Neural crest cell (in vitro differentiated cells): ENCODE measurements at regions not wholly inside any gene's neighbourhood (a gene's known extent, or its start where the extent isn't known, plus 50 kb on each side); places are given as distances from the start of the nearest gene placed in this dataset.

ENCODE experiments used
- DNase-seq: peaks from one replicate; pipeline ENCODE4 v3.0.0; 2021; ENCODE audit warnings: low read depth, mixed read lengths, low spot score
- H3K27ac Mint-ChIP-seq: one replicate; pipeline ENCODE4 v1.8.0; 2021; ENCODE audit warnings: mild to moderate bottlenecking, mixed read lengths; ENCODE audit not compliant: unreplicated experiment
- H3K27me3 Mint-ChIP-seq: 2 replicates; pipeline ENCODE4 v1.8.0; 2021; ENCODE audit warnings: low read depth, mild to moderate bottlenecking, mixed read lengths
- H3K36me3 Mint-ChIP-seq: 2 replicates; pipeline ENCODE4 v1.8.0; 2021; ENCODE audit warnings: low read depth, mild to moderate bottlenecking, mixed read lengths
- H3K4me1 Mint-ChIP-seq: 2 replicates; pipeline ENCODE4 v1.8.0; 2021; ENCODE audit warnings: mixed read lengths
- H3K4me3 Mint-ChIP-seq: one replicate; pipeline ENCODE4 v1.8.0; 2021; ENCODE audit warnings: mild to moderate bottlenecking, mixed read lengths
- H3K9me3 Mint-ChIP-seq: 2 replicates; pipeline ENCODE4 v1.8.0; 2021; ENCODE audit warnings: mixed read lengths
- TF ChIP-seq, protein P1 (sequence below): fragments of 200-600 bp; sonication (generic); conservative IDR thresholded peaks from 2 replicates; pipeline ENCODE4 v1.5.0; 2021; ENCODE audit warnings: antibody characterized with exemption, mild to moderate bottlenecking

DNA sequence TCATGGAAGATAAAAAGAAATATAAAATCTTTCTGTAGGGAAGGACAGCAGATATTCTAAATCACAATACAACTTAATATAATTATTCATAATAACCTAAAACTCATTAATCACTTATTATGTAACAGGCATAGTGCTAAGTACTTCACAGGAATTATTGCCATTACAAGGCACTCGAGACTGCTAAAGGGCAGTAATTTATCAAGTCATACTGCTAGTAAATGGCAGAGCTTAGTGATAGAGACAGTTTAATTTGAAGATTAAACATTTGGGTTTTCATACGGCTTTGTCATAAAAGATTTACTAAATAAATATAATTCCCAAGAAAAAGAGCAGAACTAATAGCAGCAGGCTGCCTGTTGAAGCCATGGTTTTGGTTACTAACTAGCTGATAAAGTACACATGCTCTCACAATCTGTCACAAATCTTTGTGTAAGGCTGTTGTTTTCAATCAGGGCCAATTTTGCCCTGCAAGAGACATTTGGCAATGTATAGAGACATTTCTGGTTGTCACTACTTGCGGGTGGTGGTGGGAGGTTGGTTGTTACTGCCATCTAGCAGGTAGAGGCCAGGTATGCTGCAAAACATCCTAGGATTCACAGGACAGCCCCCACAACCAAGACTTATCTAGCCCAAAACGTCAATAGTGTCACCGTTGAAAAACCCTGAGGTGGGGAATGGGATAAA is 233.3 kb upstream of the CACNA2D1 start:
- Mint-ChIP-seq H3K4me1 (no peaks in the 10 kb centered on the region), H3K9me3 (no peaks in the 10 kb centered on the region), H3K27ac (no peak overlapping the region), H3K36me3 (no peaks in the 10 kb centered on the region), H3K4me3 (no peak overlapping the region), H3K27me3 (no peaks in the 10 kb centered on the region)
- TF ChIP-seq, protein P1, sequence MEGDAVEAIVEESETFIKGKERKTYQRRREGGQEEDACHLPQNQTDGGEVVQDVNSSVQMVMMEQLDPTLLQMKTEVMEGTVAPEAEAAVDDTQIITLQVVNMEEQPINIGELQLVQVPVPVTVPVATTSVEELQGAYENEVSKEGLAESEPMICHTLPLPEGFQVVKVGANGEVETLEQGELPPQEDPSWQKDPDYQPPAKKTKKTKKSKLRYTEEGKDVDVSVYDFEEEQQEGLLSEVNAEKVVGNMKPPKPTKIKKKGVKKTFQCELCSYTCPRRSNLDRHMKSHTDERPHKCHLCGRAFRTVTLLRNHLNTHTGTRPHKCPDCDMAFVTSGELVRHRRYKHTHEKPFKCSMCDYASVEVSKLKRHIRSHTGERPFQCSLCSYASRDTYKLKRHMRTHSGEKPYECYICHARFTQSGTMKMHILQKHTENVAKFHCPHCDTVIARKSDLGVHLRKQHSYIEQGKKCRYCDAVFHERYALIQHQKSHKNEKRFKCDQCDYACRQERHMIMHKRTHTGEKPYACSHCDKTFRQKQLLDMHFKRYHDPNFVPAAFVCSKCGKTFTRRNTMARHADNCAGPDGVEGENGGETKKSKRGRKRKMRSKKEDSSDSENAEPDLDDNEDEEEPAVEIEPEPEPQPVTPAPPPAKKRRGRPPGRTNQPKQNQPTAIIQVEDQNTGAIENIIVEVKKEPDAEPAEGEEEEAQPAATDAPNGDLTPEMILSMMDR: no peak
- no peak for DNase-seq

DNA sequence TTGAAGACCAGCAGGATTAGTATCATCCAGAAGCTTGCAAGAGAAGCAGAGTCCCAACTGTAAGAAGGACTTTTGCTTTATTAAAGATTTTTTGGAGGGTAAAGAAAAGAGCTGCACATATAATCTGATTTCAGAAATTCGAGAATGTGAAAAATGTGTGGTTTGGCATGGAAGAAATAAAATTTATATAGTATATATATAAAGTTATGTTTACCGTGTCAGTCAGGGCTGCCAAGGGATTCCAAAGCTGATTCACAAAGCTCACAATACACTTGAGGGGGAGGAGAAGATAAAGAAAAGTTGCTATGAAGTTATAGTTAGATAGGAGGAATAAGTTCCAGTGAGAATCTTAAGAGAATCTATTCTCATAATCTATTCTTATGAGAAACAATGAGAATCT is 231.8 kb upstream of the CACNA2D1 start:
- DNase-seq: no peak
- H3K4me3 Mint-ChIP-seq: no peak overlapping the region
- H3K27ac Mint-ChIP-seq: no peak overlapping the region
- no peaks in the 10 kb centered on the region for H3K36me3 Mint-ChIP-seq
- H3K9me3 Mint-ChIP-seq: no peaks in the 10 kb centered on the region
- H3K27me3 Mint-ChIP-seq: no peaks in the 10 kb centered on the region
- H3K4me1 Mint-ChIP-seq: no peaks in the 10 kb centered on the region
- TF ChIP-seq, protein P1: no peak

DNA sequence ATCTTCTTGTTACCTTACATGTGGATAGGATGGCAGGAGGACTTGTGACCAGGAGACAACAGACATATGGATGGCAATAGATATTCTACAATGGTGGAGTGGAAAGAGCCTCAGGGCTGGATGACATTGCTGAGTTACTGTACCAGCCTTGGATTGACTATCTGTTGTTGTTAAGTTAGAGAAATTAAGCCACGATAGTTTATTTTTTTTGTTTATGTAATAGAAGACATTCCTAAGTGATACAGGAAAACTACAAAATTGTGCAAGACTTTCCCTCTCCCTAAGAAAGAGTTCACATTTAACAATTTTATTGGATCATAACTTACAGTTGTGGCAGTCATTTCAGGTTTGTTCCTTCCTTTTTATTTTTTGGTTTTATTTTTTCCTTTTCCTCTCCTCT is 230.7 kb upstream of the CACNA2D1 start:
- Mint-ChIP-seq H3K36me3 (no peaks in the 10 kb centered on the region), H3K9me3 (no peaks in the 10 kb centered on the region), H3K4me3 (no peak overlapping the region), H3K27ac (no peak overlapping the region), H3K27me3 (no peaks in the 10 kb centered on the region), H3K4me1 (no peaks in the 10 kb centered on the region)
- no peak for DNase-seq
- TF ChIP-seq, protein P1: no peak

DNA sequence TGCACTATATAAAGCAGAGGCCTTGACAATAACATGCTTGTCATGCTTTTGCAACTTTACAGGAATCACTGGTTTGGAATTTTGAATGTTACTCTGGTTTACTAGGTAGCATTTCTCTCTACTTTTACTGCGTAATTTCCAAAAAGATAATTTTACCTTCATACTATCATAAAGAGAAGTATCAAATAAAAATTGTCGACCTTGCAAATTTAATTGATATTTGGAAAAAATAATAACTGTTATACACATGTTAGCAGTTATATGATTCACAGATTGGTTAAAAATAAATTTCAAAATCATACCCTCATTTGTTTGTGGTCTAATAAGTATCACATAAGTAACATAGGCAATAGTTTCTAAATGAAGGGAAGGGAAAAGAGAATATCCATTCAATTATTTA is 228.5 kb upstream of the CACNA2D1 start:
- TF ChIP-seq, protein P1: no peak

DNA sequence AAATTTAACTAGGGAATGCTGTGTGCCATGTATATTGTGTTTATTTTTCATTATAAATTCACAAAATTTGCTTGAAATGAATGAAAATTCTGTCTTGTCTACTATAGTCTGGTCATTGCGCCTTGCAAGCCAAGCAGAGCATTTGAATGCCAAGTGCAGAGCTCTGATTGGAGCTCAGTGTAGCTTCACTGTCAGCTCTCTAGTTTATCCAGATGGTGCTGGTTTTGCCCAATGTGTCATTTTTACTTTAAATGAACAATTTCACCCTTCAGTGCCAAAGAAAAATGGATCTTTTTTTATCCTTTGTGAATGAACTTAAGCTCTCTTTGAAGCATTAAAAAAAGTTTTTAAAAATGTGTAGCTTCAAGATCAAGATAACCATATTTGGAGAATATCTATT is 225.6 kb upstream of the CACNA2D1 start:
- H3K27ac Mint-ChIP-seq: no peak overlapping the region
- TF ChIP-seq, protein P1: no peak
- H3K9me3 Mint-ChIP-seq: no peaks in the 10 kb centered on the region
- DNase-seq: no peak
- no peaks in the 10 kb centered on the region for H3K4me1 Mint-ChIP-seq
- no peaks in the 10 kb centered on the region for H3K36me3 Mint-ChIP-seq
- no peaks in the 10 kb centered on the region for H3K27me3 Mint-ChIP-seq
- H3K4me3 Mint-ChIP-seq: no peak overlapping the region

More for the DNA sequence above, 228.5 kb upstream of the CACNA2D1 start:
- no peak overlapping the region for H3K27ac Mint-ChIP-seq
- H3K27me3 Mint-ChIP-seq: no peaks in the 10 kb centered on the region
- no peaks in the 10 kb centered on the region for H3K9me3 Mint-ChIP-seq
- no peak for DNase-seq
- H3K4me1 Mint-ChIP-seq: no peaks in the 10 kb centered on the region
- no peaks in the 10 kb centered on the region for H3K36me3 Mint-ChIP-seq
- H3K4me3 Mint-ChIP-seq: no peak overlapping the region
